ENCODE measurements at regions not wholly inside any gene's neighbourhood (a gene's known extent, or its start where the extent isn't known, plus 50 kb on each side); places are given as distances from the start of the nearest gene placed in this dataset.

GRCh38 chrX:9160698-9161329 is 126.9 kb upstream of the FAM9B start:
- no peak overlapping the region for H2BK15ac ChIP-seq (ENCODE audit: low read depth, low read length)
- no peak overlapping the region for H2BK5ac ChIP-seq (ENCODE audit: low read depth, low read length, poor library complexity, severe bottlenecking)
- no peak overlapping the region for H3K4me3 ChIP-seq (ENCODE audit: insufficient read depth, low read depth, low read length)
- intact Hi-C loops (cut with micrococcal nuclease) = no loop called here
- H3K9me3 ChIP-seq (ENCODE audit: control insufficient read depth, insufficient read depth, low read length) = no peaks in the 10 kb centered on the region
- no peak overlapping the region for H4K91ac ChIP-seq (ENCODE audit: insufficient read depth, low read depth, low read length)
- peaks cover 3% of the 10 kb centered on the region for H3K4me1 ChIP-seq (ENCODE audit: control insufficient read depth, insufficient read depth, low read length)
- BruUV-seq (replicated peaks) = no TSS peak
- DNase-seq (no peak), ATAC-seq (ENCODE audit: low read depth) (no peak)
- in situ Hi-C loops (cut with MboI; ENCODE audit: low sequenced_read_pairs) = no loop called here
- no peak overlapping the region for H2BK20ac ChIP-seq (ENCODE audit: low read depth, low read length)
- ChIA-PET CTCF (no interaction called here), POLR2A (ENCODE audit: unreplicated experiment) (no interaction called here)
- H2BK120ac ChIP-seq (ENCODE audit: low read depth, low read length) = no peak overlapping the region
- TF ChIP-seq CHD1 (IDR thresholded peaks at IDR 0.05; ENCODE audit: low read depth, low read length) (no peak), BHLHE40 (IDR thresholded peaks at IDR 0.05; ENCODE audit: low read depth, low read length) (no peak), POLR2A (IDR thresholded peaks at IDR 0.05; ENCODE audit: low read depth, low read length) (no peak), RAD21 (IDR thresholded peaks at IDR 0.05; ENCODE audit: low read length) (no peak), FOS (IDR thresholded peaks at IDR 0.05; ENCODE audit: low read depth, low read length) (no peak), NFE2L2 (IDR thresholded peaks at IDR 0.05; ENCODE audit: low read depth, low read length) (no peak), USF2 (IDR thresholded peaks at IDR 0.05; ENCODE audit: low read depth, low read length) (no peak)
- H3K18ac ChIP-seq (ENCODE audit: low read depth, low read length) = no peak overlapping the region; the same call in 1 of the 2 replicates
- H3K4ac ChIP-seq (ENCODE audit: low read depth, low read length) = no peak overlapping the region
- H3K79me1 ChIP-seq (ENCODE audit: low read depth in 1 of 2, low read length in 2 of 2) = no peaks in the 10 kb centered on the region
- H4K20me1 ChIP-seq (ENCODE audit: insufficient read depth, low read length) = no peaks in the 10 kb centered on the region
- H2AK5ac ChIP-seq (ENCODE audit: low read depth, low read length) = no peak overlapping the region
- H3K9me1 ChIP-seq (ENCODE audit: insufficient read depth, low read length) = no peaks in the 10 kb centered on the region
- no peak overlapping the region for H3K27ac ChIP-seq (ENCODE audit: insufficient read depth, low read length)
- H4K5ac ChIP-seq (ENCODE audit: low read depth, low read length) = no peak overlapping the region
- H3K36me3 ChIP-seq (ENCODE audit: control insufficient read depth, insufficient read depth, low read length) = no peaks in the 10 kb centered on the region
- no peak overlapping the region for H2AFZ ChIP-seq (replicated peaks; ENCODE audit: low read length, poor library complexity)
- dilution Hi-C loops (cut with HindIII; ENCODE audit: low sequenced_read_pairs, unreplicated experiment) = no loop called here
- no peaks in the 10 kb centered on the region for H3K27me3 ChIP-seq (ENCODE audit: control insufficient read depth, insufficient read depth, low read length)
- H3K56ac ChIP-seq (ENCODE audit: extremely low read depth, insufficient read depth, low read length) = no peak overlapping the region
- no peak overlapping the region for H3K4me2 ChIP-seq (ENCODE audit: low read depth, low read length)
- WGBS, 2 experiments (ENCODE audit: extremely low coverage in 2 of 2, insufficient read length in 1 of 2) = 50% methylated on average over 2 of the region's 4 CpGs; no CpG with 5 or more reads in 1 of the 2 experiments
- no peak overlapping the region for H3K14ac ChIP-seq (replicated peaks; ENCODE audit: low read depth, low read length)
- H3K9ac ChIP-seq (ENCODE audit: low read depth, low read length) = no peak overlapping the region
- no peak overlapping the region for H2AK9ac ChIP-seq (replicated peaks; ENCODE audit: low read depth, low read length, poor library complexity)
- H4K8ac ChIP-seq (ENCODE audit: low read depth in 2 of 2, low read length in 2 of 2) = no peak overlapping the region
- no peak overlapping the region for H3K23ac ChIP-seq (ENCODE audit: low read depth, low read length)

Measured in IMR-90 (cell line).